ENCODE measurements at regions not wholly inside any gene's neighbourhood (a gene's known extent, or its start where the extent isn't known, plus 50 kb on each side); places are given as distances from the start of the nearest gene placed in this dataset.

- TF ChIP-seq RBAK (tag by site-specific recombination; IDR thresholded peaks at IDR 0.05): no peak
- no peak for TF ChIP-seq ZBTB17 (tag by site-specific recombination; IDR thresholded peaks at IDR 0.05)
- no peak for TF ChIP-seq MYNN (tag by site-specific recombination; IDR thresholded peaks at IDR 0.05; ENCODE audit: borderline replicate concordance)
- no peak for TF ChIP-seq GLIS1 (tag by site-specific recombination; IDR thresholded peaks at IDR 0.05)
- TF ChIP-seq ZNF513 (tag by site-specific recombination; IDR thresholded peaks at IDR 0.05): no peak
- TF ChIP-seq, protein P1, sequence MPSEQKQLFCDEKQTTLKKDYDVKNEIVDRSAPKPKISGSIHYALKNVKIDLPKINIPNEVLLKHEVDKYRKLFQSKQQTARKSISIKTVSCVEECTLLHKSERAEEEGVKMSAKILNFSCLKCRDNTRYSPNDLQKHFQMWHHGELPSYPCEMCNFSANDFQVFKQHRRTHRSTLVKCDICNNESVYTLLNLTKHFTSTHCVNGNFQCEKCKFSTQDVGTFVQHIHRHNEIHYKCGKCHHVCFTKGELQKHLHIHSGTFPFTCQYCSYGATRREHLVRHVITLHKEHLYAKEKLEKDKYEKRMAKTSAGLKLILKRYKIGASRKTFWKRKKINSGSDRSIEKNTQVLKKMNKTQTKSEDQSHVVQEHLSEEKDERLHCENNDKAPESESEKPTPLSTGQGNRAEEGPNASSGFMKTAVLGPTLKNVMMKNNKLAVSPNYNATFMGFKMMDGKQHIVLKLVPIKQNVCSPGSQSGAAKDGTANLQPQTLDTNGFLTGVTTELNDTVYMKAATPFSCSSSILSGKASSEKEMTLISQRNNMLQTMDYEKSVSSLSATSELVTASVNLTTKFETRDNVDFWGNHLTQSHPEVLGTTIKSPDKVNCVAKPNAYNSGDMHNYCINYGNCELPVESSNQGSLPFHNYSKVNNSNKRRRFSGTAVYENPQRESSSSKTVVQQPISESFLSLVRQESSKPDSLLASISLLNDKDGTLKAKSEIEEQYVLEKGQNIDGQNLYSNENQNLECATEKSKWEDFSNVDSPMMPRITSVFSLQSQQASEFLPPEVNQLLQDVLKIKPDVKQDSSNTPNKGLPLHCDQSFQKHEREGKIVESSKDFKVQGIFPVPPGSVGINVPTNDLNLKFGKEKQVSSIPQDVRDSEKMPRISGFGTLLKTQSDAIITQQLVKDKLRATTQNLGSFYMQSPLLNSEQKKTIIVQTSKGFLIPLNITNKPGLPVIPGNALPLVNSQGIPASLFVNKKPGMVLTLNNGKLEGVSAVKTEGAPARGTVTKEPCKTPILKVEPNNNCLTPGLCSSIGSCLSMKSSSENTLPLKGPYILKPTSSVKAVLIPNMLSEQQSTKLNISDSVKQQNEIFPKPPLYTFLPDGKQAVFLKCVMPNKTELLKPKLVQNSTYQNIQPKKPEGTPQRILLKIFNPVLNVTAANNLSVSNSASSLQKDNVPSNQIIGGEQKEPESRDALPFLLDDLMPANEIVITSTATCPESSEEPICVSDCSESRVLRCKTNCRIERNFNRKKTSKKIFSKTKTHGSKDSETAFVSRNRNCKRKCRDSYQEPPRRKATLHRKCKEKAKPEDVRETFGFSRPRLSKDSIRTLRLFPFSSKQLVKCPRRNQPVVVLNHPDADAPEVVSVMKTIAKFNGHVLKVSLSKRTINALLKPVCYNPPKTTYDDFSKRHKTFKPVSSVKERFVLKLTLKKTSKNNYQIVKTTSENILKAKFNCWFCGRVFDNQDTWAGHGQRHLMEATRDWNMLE (tag by site-specific recombination; conservative IDR thresholded peaks at IDR 0.05; ENCODE audit: low read depth): no peak
- TF ChIP-seq YY1 (tag by site-specific recombination; IDR thresholded peaks at IDR 0.05): no peak
- TF ChIP-seq ZNF510 (tag by site-specific recombination; IDR thresholded peaks at IDR 0.05; ENCODE audit: insufficient replicate concordance): no peak
- TF ChIP-seq ZNF768 (tag by site-specific recombination; IDR thresholded peaks at IDR 0.05): no peak
Observed at GRCh38 chr6:44704240-44705150, 317.0 kb downstream of the CDC5L start (continued).

- CTCF ChIA-PET: interaction anchor here (0.5 to 1.6 kb wide), 3 partner anchors 12 to 714 kb away, joined by 3 read pairs; no protein-coding TSS in a partner anchor
- H3K27ac ChIP-seq (ENCODE audit: extremely low read depth, low read depth, low read length): no peak overlapping the region
- POLR2A ChIA-PET: no interaction called here
Observed at GRCh38 chr6:44705596-44705995, 318.1 kb downstream of the CDC5L start.

More at GRCh38 chr6:44705596-44705995, 318.1 kb downstream of the CDC5L start:
- Histone ChIP-seq H3K36me3 (ENCODE audit: control insufficient read depth in 2 of 2, insufficient read depth in 1 of 2, low read length in 2 of 2) (no peaks in the 10 kb centered on the region), H3K4me1 (ENCODE audit: control insufficient read depth, insufficient read depth, low read length) (no peaks in the 10 kb centered on the region), H3K9me3 (ENCODE audit: control insufficient read depth, insufficient read depth, low read depth, low read length) (no peaks in the 10 kb centered on the region), H3K4me3 (ENCODE audit: low read depth, low read length) (no peak overlapping the region)
- no peak for TF ChIP-seq ZNF660 (tag by site-specific recombination; IDR thresholded peaks at IDR 0.05)
- no peak for TF ChIP-seq GLI4 (tag by site-specific recombination; IDR thresholded peaks at IDR 0.05)
- TF ChIP-seq ZNF138 (tag by site-specific recombination; IDR thresholded peaks at IDR 0.05; ENCODE audit: borderline replicate concordance): no peak
- TF ChIP-seq HOXD13 (CRISPR knock-in tag; IDR thresholded peaks at IDR 0.05; ENCODE audit: borderline replicate concordance): no peak
- no peak for TF ChIP-seq ZNF416 (tag by site-specific recombination; IDR thresholded peaks at IDR 0.05)
- TF ChIP-seq ZNF560 (tag by site-specific recombination; IDR thresholded peaks at IDR 0.05; ENCODE audit: borderline replicate concordance): no peak
- TF ChIP-seq ZNF16 (tag by site-specific recombination; IDR thresholded peaks at IDR 0.05; ENCODE audit: low read depth): no peak
- TF ChIP-seq ZNF26 (tag by site-specific recombination; IDR thresholded peaks at IDR 0.05): no peak
- TF ChIP-seq ZNF223 (tag by site-specific recombination; IDR thresholded peaks at IDR 0.05): no peak
- no peak for TF ChIP-seq ZBTB8A (tag by site-specific recombination; IDR thresholded peaks at IDR 0.05)
- TF ChIP-seq ZNF830 (tag by site-specific recombination; IDR thresholded peaks at IDR 0.05; ENCODE audit: low read depth): no peak
- TF ChIP-seq ZBTB1 (tag by site-specific recombination; IDR thresholded peaks at IDR 0.05): no peak
- TF ChIP-seq ZNF174 (tag by site-specific recombination; IDR thresholded peaks at IDR 0.05): no peak
- TF ChIP-seq ZNF707 (tag by site-specific recombination; IDR thresholded peaks at IDR 0.05): no peak
- no peak for TF ChIP-seq ZNF510 (tag by site-specific recombination; IDR thresholded peaks at IDR 0.05; ENCODE audit: insufficient replicate concordance)
- TF ChIP-seq ZNF23 (tag by site-specific recombination; IDR thresholded peaks at IDR 0.05; ENCODE audit: borderline replicate concordance): no peak
- no peak for TF ChIP-seq BCL11A (tag by site-specific recombination; IDR thresholded peaks at IDR 0.05; ENCODE audit: low read depth)
